ENCODE measurements at regions not wholly inside any gene's neighbourhood (a gene's known extent, or its start where the extent isn't known, plus 50 kb on each side); places are given as distances from the start of the nearest gene placed in this dataset.

- TF ChIP-seq PATZ1 (CRISPR knock-in tag; IDR thresholded peaks at IDR 0.05; ENCODE audit: borderline replicate concordance) = no peak
- no peak for TF ChIP-seq ZNF565 (CRISPR knock-in tag; conservative IDR thresholded peaks at IDR 0.05; ENCODE audit: low read depth)
- no peak for TF ChIP-seq ZFP30 (CRISPR knock-in tag; IDR thresholded peaks at IDR 0.05)
- no peak for TF ChIP-seq ZNF70 (CRISPR knock-in tag; IDR thresholded peaks at IDR 0.05)
- TF ChIP-seq OSR1 (CRISPR knock-in tag; IDR thresholded peaks at IDR 0.05) = no peak
- TF ChIP-seq POU6F1 (CRISPR knock-in tag; IDR thresholded peaks at IDR 0.05; ENCODE audit: borderline replicate concordance, low read depth) = no peak
- TF ChIP-seq TCF4 (CRISPR knock-in tag; IDR thresholded peaks at IDR 0.05; ENCODE audit: borderline replicate concordance) = no peak
- TF ChIP-seq GLIS3 (CRISPR knock-in tag; IDR thresholded peaks at IDR 0.05) = no peak
- TF ChIP-seq CSRNP3 (CRISPR knock-in tag; IDR thresholded peaks at IDR 0.05) = no peak
- TF ChIP-seq ZFP3 (CRISPR knock-in tag; IDR thresholded peaks at IDR 0.05) = no peak
- no peak for TF ChIP-seq SNAI2 (CRISPR knock-in tag; IDR thresholded peaks at IDR 0.05)
- TF ChIP-seq ZNF8 (CRISPR knock-in tag; IDR thresholded peaks at IDR 0.05) = no peak
- TF ChIP-seq CSDC2 (CRISPR knock-in tag; IDR thresholded peaks at IDR 0.05) = no peak
- no peak for TF ChIP-seq CREB5 (CRISPR knock-in tag; IDR thresholded peaks at IDR 0.05; ENCODE audit: low read depth)
Observed at GRCh38 chr5:145489516-145489915, 345.6 kb downstream of the PRELID2 start.
